A549 (cell line): ENCODE measurements at regions not wholly inside any gene's neighbourhood (a gene's known extent, or its start where the extent isn't known, plus 50 kb on each side); places are given as distances from the start of the nearest gene placed in this dataset.
A peak's percentile ranks its signal among the peaks of the same experiment; 100 is the strongest.

Experiments
- ATAC-seq, 2 experiments: fragments of 200-7000 bp in 1 of 2; fragments of >200 bp in 1 of 2; cut with Nextera tagmentation in 1 of 2; cut with Tn5 transposase in 1 of 2; 3 replicates each; pipeline versions ENCODE4 v1.8.0 to v1.9.1; 2018 to 2020; ENCODE audit warnings: mild to moderate bottlenecking in 1 of 2, moderate library complexity in 1 of 2
- CTCF ChIA-PET: fragments of 300-600 bp; sonication (Branson Sonifier 250); formaldehyde crosslinking; extraction: SDS; loops from one replicate; lab custom pipeline; 2021; ENCODE audit warnings: antibody characterized with exemption, inconsistent platforms; lab: Yijun Ruan, JAX
- POLR2A ChIA-PET: fragments of 350-600 bp; formaldehyde crosslinking; extraction: SDS; loops from one replicate; lab custom pipeline; 2021; ENCODE audit warnings: antibody characterized with exemption, inconsistent platforms; lab: Yijun Ruan, JAX
- DNase-seq, 2 experiments: peaks; one replicate each; pipeline versions ENCODE4 v3.0.0 to v3.0.0-alpha.2; 2011 to 2016; ENCODE audit warnings: low read depth in 1 of 2, low spot score in 1 of 2
- FAIRE-seq: peaks from 2 replicates; lab custom pipeline; 2011; peaks lifted over from hg19 to GRCh38; lab: Jason Lieb, UNC
- H3K27ac ChIP-seq, 2 experiments: fragments of >200 bp; sonication (Bioruptor Twin); formaldehyde crosslinking; 3 replicates each; pipeline ENCODE4 v1.5.1; 2016 to 2017
- H3K4me1 ChIP-seq: fragments of >200 bp; sonication (Bioruptor Twin); formaldehyde crosslinking; 3 replicates; pipeline ENCODE4 v1.6.1; 2016
- H3K4me2 ChIP-seq: fragments of >200 bp; sonication (Bioruptor Twin); formaldehyde crosslinking; 3 replicates; pipeline ENCODE4 v1.6.1; 2016
- H3K4me3 ChIP-seq: fragments of >200 bp; sonication (Bioruptor Twin); formaldehyde crosslinking; 3 replicates; pipeline ENCODE4 v1.5.1; 2016
- H3K9me3 ChIP-seq: fragments of >200 bp; sonication (Bioruptor Twin); formaldehyde crosslinking; 3 replicates; pipeline ENCODE4 v1.6.1; 2016
- ATOH8 ChIP-seq: fragments of 250-450 bp; sonication (Bioruptor Pico); IDR thresholded peaks from 2 replicates; pipeline ENCODE4 v1.5.0; 2020; ENCODE audit warnings: low read depth, mild to moderate bottlenecking, moderate library complexity
- BCL3 ChIP-seq: fragments of >200 bp; sonication (Bioruptor Twin); formaldehyde crosslinking; IDR thresholded peaks from 3 replicates; pipeline ENCODE4 v1.6.1; 2016
- CHD2 ChIP-seq: fragments of 150-350 bp; IDR thresholded peaks from 2 replicates; pipeline ENCODE4 v1.6.1; 2014; ENCODE audit warnings: low read length; ENCODE audit not compliant: partially characterized antibody
- CTCF ChIP-seq: fragments of >200 bp; sonication (Bioruptor Twin); formaldehyde crosslinking; IDR thresholded peaks from 3 replicates; pipeline ENCODE4 v1.5.1; 2016
- EHF ChIP-seq: fragments of 250-450 bp; sonication (Bioruptor Pico); IDR thresholded peaks from 2 replicates; pipeline ENCODE4 v1.5.0; 2020; ENCODE audit warnings: mild to moderate bottlenecking
- EP300 ChIP-seq, 2 experiments: fragments of >200 bp; sonication (Bioruptor Twin); formaldehyde crosslinking; IDR thresholded peaks; 2 replicates in 1 of 2; 3 replicates in 1 of 2; pipeline ENCODE4 v1.6.1; 2016 to 2017
- FOSB ChIP-seq: fragments of 250-450 bp; sonication (Bioruptor Pico); IDR thresholded peaks from 2 replicates; pipeline ENCODE4 v1.5.0; 2020; ENCODE audit warnings: mild to moderate bottlenecking, moderate library complexity
- FOSL2 ChIP-seq, 2 experiments: fragments of 450-650 bp in 1 of 2; fragments of >200 bp in 1 of 2; sonication (Bioruptor Twin) in 1 of 2; formaldehyde crosslinking; IDR thresholded peaks; 2 replicates each; pipeline versions ENCODE4 v1.5.0 to v1.6.1; 2016 to 2020; ENCODE audit warnings: mild to moderate bottlenecking in 1 of 2, moderate library complexity in 1 of 2
- GATA3 ChIP-seq: IDR thresholded peaks from 2 replicates; pipeline ENCODE4 v1.6.1; 2012; ENCODE audit warnings: borderline replicate concordance
- HDAC2 ChIP-seq: fragments of 200-600 bp; sonication (generic); IDR thresholded peaks from 2 replicates; pipeline ENCODE4 v1.6.1; 2016
- HEYL ChIP-seq: fragments of 250-450 bp; sonication (Bioruptor Pico); IDR thresholded peaks from 2 replicates; pipeline ENCODE4 v1.8.0; 2021; ENCODE audit warnings: mild to moderate bottlenecking, moderate library complexity
- HOXA7 ChIP-seq: fragments of 250-450 bp; sonication (Bioruptor Pico); IDR thresholded peaks from 2 replicates; pipeline ENCODE4 v1.5.0; 2020; ENCODE audit warnings: mild to moderate bottlenecking, moderate library complexity
- JUNB ChIP-seq: fragments of >200 bp; sonication (Bioruptor Twin); formaldehyde crosslinking; IDR thresholded peaks from 2 replicates; pipeline ENCODE4 v1.6.1; 2016
- MAFK ChIP-seq: fragments of 450-650 bp; IDR thresholded peaks from 2 replicates; pipeline ENCODE4 v1.6.1; 2014; ENCODE audit not compliant: partially characterized antibody
- NFE2L2 ChIP-seq: fragments of 150-350 bp; conservative IDR thresholded peaks from 2 replicates; pipeline ENCODE4 v1.6.1; 2014; ENCODE audit warnings: low read length
- NR3C1 ChIP-seq: fragments of >200 bp; sonication (Bioruptor Twin); formaldehyde crosslinking; IDR thresholded peaks from 3 replicates; pipeline ENCODE4 v1.6.1; 2017
- PHF8 ChIP-seq: fragments of 200-600 bp; sonication (generic); IDR thresholded peaks from 2 replicates; pipeline ENCODE4 v1.6.1; 2016; ENCODE audit warnings: low read depth, mild to moderate bottlenecking, antibody characterized with exemption, moderate library complexity, borderline replicate concordance
- POLR2A ChIP-seq: IDR thresholded peaks from 2 replicates; pipeline ENCODE4 v1.6.1; 2012; ENCODE audit warnings: mild to moderate bottlenecking, low read length
- RAD21 ChIP-seq, 2 experiments: fragments of >200 bp in 1 of 2; sonication (Bioruptor Twin) in 1 of 2; formaldehyde crosslinking in 1 of 2; IDR thresholded peaks in 1 of 2; conservative IDR thresholded peaks in 1 of 2; 2 replicates in 1 of 2; 3 replicates in 1 of 2; pipeline ENCODE4 v1.6.1; 2012 to 2018; ENCODE audit warnings: inconsistent platforms in 1 of 2
- SREBF2 ChIP-seq: fragments of 450-650 bp; IDR thresholded peaks from 2 replicates; pipeline ENCODE4 v1.6.1; 2014; ENCODE audit warnings: mild to moderate bottlenecking, moderate library complexity
- TFCP2L1 ChIP-seq: fragments of 250-450 bp; sonication (Bioruptor Pico); IDR thresholded peaks from 2 replicates; pipeline ENCODE4 v1.5.0; 2021; ENCODE audit warnings: mild to moderate bottlenecking
- USF2 ChIP-seq: fragments of 450-650 bp; IDR thresholded peaks from 2 replicates; pipeline ENCODE4 v1.6.1; 2014; ENCODE audit warnings: antibody characterized with exemption
- ZC3H11A ChIP-seq: fragments of 450-650 bp; IDR thresholded peaks from 2 replicates; pipeline ENCODE4 v1.6.1; 2014; ENCODE audit warnings: antibody characterized with exemption, mild to moderate bottlenecking
- ZFP36 ChIP-seq: fragments of 450-650 bp; IDR thresholded peaks from 2 replicates; pipeline ENCODE4 v1.6.1; 2014; ENCODE audit warnings: borderline replicate concordance; ENCODE audit not compliant: partially characterized antibody
- WGBS: methylation state at CpG from one replicate; pipeline ENCODE4 v1.1.6; 2017; ENCODE audit errors: missing lambda C conversion rate; 5-methylcytosine and 5-hydroxymethylcytosine counted together
- TF ChIP-seq, protein P1 (sequence below): IDR thresholded peaks from 2 replicates; pipeline ENCODE4 v1.6.1; 2012
- TF ChIP-seq, protein P2 (sequence below): fragments of 250-450 bp; sonication (Bioruptor Pico); IDR thresholded peaks from 2 replicates; pipeline ENCODE4 v1.5.0; 2021; ENCODE audit warnings: mild to moderate bottlenecking, moderate library complexity, borderline replicate concordance
- TF ChIP-seq, protein P3 (sequence below): fragments of >200 bp; sonication (Bioruptor Twin); formaldehyde crosslinking; IDR thresholded peaks from 2 replicates; pipeline ENCODE4 v1.6.1; 2016

- Histone ChIP-seq H3K27ac (peak overlapping the region; percentile 52 to 74; a peak in 5 of 6 replicates), H3K4me1 (peaks cover 14% of the 10 kb centered on the region; the same call in 2 of the 3 replicates), H3K4me3 (no peak overlapping the region), H3K4me2 (peak overlapping the region; percentile 49), H3K9me3 (no peaks in the 10 kb centered on the region)
- DNase-seq: peak; percentile 65 to 86
- peak; percentile 96 to 97 for ATAC-seq
- FAIRE-seq: no peak
- ChIA-PET POLR2A (interaction anchor here (0.6 to 0.9 kb wide), 2 partner anchors 87 to 189 kb away, joined by 3 to 8 read pairs; no protein-coding TSS in a partner anchor), CTCF (interaction anchor here (1.0 to 1.7 kb wide), 3 partner anchors 14 to 245 kb away, joined by 3 to 6 read pairs (median 5); no protein-coding TSS in a partner anchor)
- no peak for TF ChIP-seq FOSL2 (IDR thresholded peaks at IDR 0.05)
- peak; percentile 67 for TF ChIP-seq FOSL2 (CRISPR knock-in tag; IDR thresholded peaks at IDR 0.05)
- peak; percentile 100 for TF ChIP-seq MAFK
- 0 out of 5 replicates have a peak, but pooled peaks of 1 of the 2 experiments have one; percentile 2 for TF ChIP-seq RAD21 (conservative IDR thresholded peaks at IDR 0.05 in 1 of 2, IDR thresholded peaks at IDR 0.05 in 1 of 2)
- TF ChIP-seq, protein P1, sequence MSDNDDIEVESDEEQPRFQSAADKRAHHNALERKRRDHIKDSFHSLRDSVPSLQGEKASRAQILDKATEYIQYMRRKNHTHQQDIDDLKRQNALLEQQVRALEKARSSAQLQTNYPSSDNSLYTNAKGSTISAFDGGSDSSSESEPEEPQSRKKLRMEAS: peak; percentile 41; the same call in 1 of the 2 replicates
- TF ChIP-seq GATA3: no peak; the same call in 1 of the 2 replicates
- 7% methylated on average over 5 of the region's 6 CpGs for WGBS
Measured at GRCh38 chr20:56875052-56875659, 246.1 kb downstream of the TFAP2C start.

GRCh38 chr20:56875803-56876202 lies 246.7 kb downstream of the TFAP2C start:
- Histone ChIP-seq H3K4me3 (no peak overlapping the region), H3K4me1 (peaks cover 14% of the 10 kb centered on the region; the same call in 2 of the 3 replicates), H3K9me3 (no peaks in the 10 kb centered on the region), H3K4me2 (no peak overlapping the region; the same call in 2 of the 3 replicates), H3K27ac (peak overlapping the region; percentile 52 to 74; a peak in 4 of 6 replicates)
- ChIA-PET CTCF (interaction anchor here (0.6 to 1.7 kb wide), 3 partner anchors 9 to 15 kb away, joined by 3 to 5 read pairs (median 3); no protein-coding TSS in a partner anchor), POLR2A (no interaction called here)
- 80% methylated on average over 7 of the region's 7 CpGs for WGBS
- ATAC-seq (no peak), FAIRE-seq (no peak), DNase-seq (no peak)
- TF ChIP-seq NFE2L2 (no peak), ATOH8 (CRISPR knock-in tag) (no peak), ZC3H11A (no peak), SREBF2 (no peak), CHD2 (no peak), MAFK (no peak), HEYL (no peak), ZFP36 (no peak), PHF8 (no peak), HDAC2 (no peak), EHF (CRISPR knock-in tag) (no peak)
- TF ChIP-seq, protein P2, sequence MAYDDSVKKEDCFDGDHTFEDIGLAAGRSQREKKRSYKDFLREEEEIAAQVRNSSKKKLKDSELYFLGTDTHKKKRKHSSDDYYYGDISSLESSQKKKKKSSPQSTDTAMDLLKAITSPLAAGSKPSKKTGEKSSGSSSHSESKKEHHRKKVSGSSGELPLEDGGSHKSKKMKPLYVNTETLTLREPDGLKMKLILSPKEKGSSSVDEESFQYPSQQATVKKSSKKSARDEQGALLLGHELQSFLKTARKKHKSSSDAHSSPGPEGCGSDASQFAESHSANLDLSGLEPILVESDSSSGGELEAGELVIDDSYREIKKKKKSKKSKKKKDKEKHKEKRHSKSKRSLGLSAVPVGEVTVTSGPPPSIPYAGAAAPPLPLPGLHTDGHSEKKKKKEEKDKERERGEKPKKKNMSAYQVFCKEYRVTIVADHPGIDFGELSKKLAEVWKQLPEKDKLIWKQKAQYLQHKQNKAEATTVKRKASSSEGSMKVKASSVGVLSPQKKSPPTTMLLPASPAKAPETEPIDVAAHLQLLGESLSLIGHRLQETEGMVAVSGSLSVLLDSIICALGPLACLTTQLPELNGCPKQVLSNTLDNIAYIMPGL: no peak
- TF ChIP-seq, protein P3, sequence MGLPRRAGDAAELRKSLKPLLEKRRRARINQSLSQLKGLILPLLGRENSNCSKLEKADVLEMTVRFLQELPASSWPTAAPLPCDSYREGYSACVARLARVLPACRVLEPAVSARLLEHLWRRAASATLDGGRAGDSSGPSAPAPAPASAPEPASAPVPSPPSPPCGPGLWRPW: no peak

DNA sequence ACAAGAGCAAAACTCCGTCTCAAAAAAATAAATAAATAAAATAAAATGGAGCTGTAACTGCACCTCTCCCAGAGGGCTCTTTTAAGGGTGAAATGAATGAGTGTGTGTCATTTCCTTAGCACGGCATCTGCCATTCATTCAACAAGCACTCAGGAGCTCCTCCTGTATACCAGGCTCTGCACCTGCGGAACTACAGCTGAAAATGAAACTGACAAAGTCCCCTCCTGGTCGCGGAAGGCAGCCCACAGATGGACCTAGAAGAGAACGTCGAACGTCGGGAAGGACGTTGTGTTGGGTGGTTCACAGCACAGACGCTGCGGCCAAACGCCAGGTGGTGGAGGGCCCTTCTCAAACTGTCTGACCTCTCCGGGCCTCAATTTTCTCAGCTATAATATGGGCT lies 256.4 kb downstream of the TFAP2C start:
- ATAC-seq: no peak
- CTCF ChIA-PET: interaction anchor here (0.7 to 1.6 kb wide), 6 partner anchors 9 to 255 kb away, joined by 3 to 4 read pairs (median 3); no protein-coding TSS in a partner anchor
- TF ChIP-seq PHF8 (no peak), CTCF (no peak), RAD21 (conservative IDR thresholded peaks at IDR 0.05 in 1 of 2, IDR thresholded peaks at IDR 0.05 in 1 of 2) (no peak), POLR2A (no peak), USF2 (no peak), TFCP2L1 (CRISPR knock-in tag) (no peak), BCL3 (no peak), HOXA7 (CRISPR knock-in tag) (no peak), JUNB (no peak), ZC3H11A (no peak), NR3C1 (no peak), EP300 (IDR thresholded peaks at IDR 0.05) (no peak), FOSB (CRISPR knock-in tag) (no peak)

More for the DNA sequence above, 256.4 kb downstream of the TFAP2C start:
- FAIRE-seq (no peak), DNase-seq (no peak)
- no peak overlapping the region for H3K4me3 ChIP-seq
- POLR2A ChIA-PET: no interaction called here
- WGBS: 95% methylated on average over 14 of the region's 14 CpGs
- no peak overlapping the region for H3K27ac ChIP-seq
- no peaks in the 10 kb centered on the region for H3K9me3 ChIP-seq
- H3K4me2 ChIP-seq: no peak overlapping the region
- H3K4me1 ChIP-seq: no peaks in the 10 kb centered on the region
